ENCODE measurements at regions not wholly inside any gene's neighbourhood (a gene's known extent, or its start where the extent isn't known, plus 50 kb on each side); places are given as distances from the start of the nearest gene placed in this dataset.
"Not testable (repeated sequence)": the region's sequence is repeated elsewhere in the genome, so short reads cannot be mapped to it uniquely, and the experiment has no call there.

GRCh38 chr7:68058014-68058413, 1061.4 kb downstream of the TYW1 start:
- Histone ChIP-seq H3K27me3 (ENCODE audit: control insufficient read depth in 2 of 2, insufficient read depth in 1 of 2, low read length in 1 of 2) (no peaks in the 10 kb centered on the region), H3K9me3 (ENCODE audit: control insufficient read depth in 2 of 2, insufficient read depth in 1 of 2, low read length in 1 of 2) (no peaks in the 10 kb centered on the region), H3K27ac (ENCODE audit: low read depth in 1 of 2, low read length in 1 of 2) (peak overlapping the region in 1 of 2 donors; percentile 18), H3K36me3 (ENCODE audit: control insufficient read depth in 2 of 2, insufficient read depth in 2 of 2, low read length in 1 of 2) (no peaks in the 10 kb centered on the region), H3K4me3 (ENCODE audit: low read length in 2 of 2) (no peak overlapping the region), H3K4me1 (ENCODE audit: control insufficient read depth in 2 of 2, insufficient read depth in 2 of 2, low read length in 2 of 2) (no peaks in the 10 kb centered on the region)
- WGBS, result 38% methylated on average over 2 of the region's 2 CpGs
- no peak for DNase-seq (ENCODE audit: low read depth in 6 of 9, low spot score in 9 of 9)

- no peak overlapping the region for H3K27ac ChIP-seq (ENCODE audit: low read depth in 1 of 2, low read length in 1 of 2)
- DNase-seq (ENCODE audit: low read depth in 6 of 9, low spot score in 9 of 9), result no peak
- H3K27me3 ChIP-seq (ENCODE audit: control insufficient read depth in 2 of 2, insufficient read depth in 1 of 2, low read length in 1 of 2), result no peaks in the 10 kb centered on the region
- H3K4me1 ChIP-seq (ENCODE audit: control insufficient read depth in 2 of 2, insufficient read depth in 2 of 2, low read length in 2 of 2), result no peaks in the 10 kb centered on the region
- no peaks in the 10 kb centered on the region for H3K36me3 ChIP-seq (ENCODE audit: control insufficient read depth in 2 of 2, insufficient read depth in 2 of 2, low read length in 1 of 2)
- 87% methylated on average over 6 of the region's 6 CpGs for WGBS
- H3K4me3 ChIP-seq (ENCODE audit: low read length in 2 of 2), result no peak overlapping the region
- H3K9me3 ChIP-seq (ENCODE audit: control insufficient read depth in 2 of 2, insufficient read depth in 1 of 2, low read length in 1 of 2), result no peaks in the 10 kb centered on the region
Measured at GRCh38 chr7:68063171-68063570, 1066.5 kb downstream of the TYW1 start.

- no peaks in the 10 kb centered on the region for H3K36me3 ChIP-seq (ENCODE audit: control insufficient read depth in 2 of 2, insufficient read depth in 2 of 2, low read length in 1 of 2)
- no peaks in the 10 kb centered on the region for H3K4me1 ChIP-seq (ENCODE audit: control insufficient read depth in 2 of 2, insufficient read depth in 2 of 2, low read length in 2 of 2)
- no peak overlapping the region for H3K27ac ChIP-seq (ENCODE audit: low read depth in 1 of 2, low read length in 1 of 2)
- WGBS, result 96% methylated on average over 4 of the region's 4 CpGs
- peak in 1 of 9 donors; percentile 3 for DNase-seq (ENCODE audit: low read depth in 6 of 9, low spot score in 9 of 9)
- no peaks in the 10 kb centered on the region for H3K27me3 ChIP-seq (ENCODE audit: control insufficient read depth in 2 of 2, insufficient read depth in 1 of 2, low read length in 1 of 2)
- no peaks in the 10 kb centered on the region for H3K9me3 ChIP-seq (ENCODE audit: control insufficient read depth in 2 of 2, insufficient read depth in 1 of 2, low read length in 1 of 2)
- no peak overlapping the region for H3K4me3 ChIP-seq (ENCODE audit: low read length in 2 of 2)
Measured at GRCh38 chr7:68065581-68065980, 1068.9 kb downstream of the TYW1 start.

GRCh38 chr7:68067845-68068244, 1071.2 kb downstream of the TYW1 start:
- Histone ChIP-seq H3K4me3 (ENCODE audit: low read length in 2 of 2) (no peak overlapping the region), H3K4me1 (ENCODE audit: control insufficient read depth in 2 of 2, insufficient read depth in 2 of 2, low read length in 2 of 2) (no peaks in the 10 kb centered on the region), H3K27ac (ENCODE audit: low read depth in 1 of 2, low read length in 1 of 2) (no peak overlapping the region), H3K9me3 (ENCODE audit: control insufficient read depth in 2 of 2, insufficient read depth in 1 of 2, low read length in 1 of 2) (no peaks in the 10 kb centered on the region), H3K36me3 (ENCODE audit: control insufficient read depth in 2 of 2, insufficient read depth in 2 of 2, low read length in 1 of 2) (no peaks in the 10 kb centered on the region), H3K27me3 (ENCODE audit: control insufficient read depth in 2 of 2, insufficient read depth in 1 of 2, low read length in 1 of 2) (no peaks in the 10 kb centered on the region)
- no peak for DNase-seq (ENCODE audit: low read depth in 6 of 9, low spot score in 9 of 9)
- WGBS, result 83% methylated on average over 4 of the region's 4 CpGs

GRCh38 chr7:68070992-68071391, 1074.4 kb downstream of the TYW1 start:
- Histone ChIP-seq H3K27me3 (ENCODE audit: control insufficient read depth in 2 of 2, insufficient read depth in 1 of 2, low read length in 1 of 2) (no peaks in the 10 kb centered on the region), H3K9me3 (ENCODE audit: control insufficient read depth in 2 of 2, insufficient read depth in 1 of 2, low read length in 1 of 2) (no peaks in the 10 kb centered on the region), H3K27ac (ENCODE audit: low read depth in 1 of 2, low read length in 1 of 2) (no peak overlapping the region), H3K4me1 (ENCODE audit: control insufficient read depth in 2 of 2, insufficient read depth in 2 of 2, low read length in 2 of 2) (no peaks in the 10 kb centered on the region), H3K4me3 (ENCODE audit: low read length in 2 of 2) (no peak overlapping the region), H3K36me3 (ENCODE audit: control insufficient read depth in 2 of 2, insufficient read depth in 2 of 2, low read length in 1 of 2) (no peaks in the 10 kb centered on the region)
- WGBS, result 71% methylated on average over 5 of the region's 5 CpGs
- DNase-seq (ENCODE audit: low read depth in 6 of 9, low spot score in 9 of 9), result no peak

GRCh38 chr7:68073701-68074100, 1077.1 kb downstream of the TYW1 start:
- no peak for DNase-seq (ENCODE audit: low read depth in 6 of 9, low spot score in 9 of 9)
- WGBS, result 86% methylated on average over 5 of the region's 5 CpGs

GRCh38 chr7:68074242-68074641, 1077.6 kb downstream of the TYW1 start:
- no peak for DNase-seq (ENCODE audit: low read depth in 6 of 9, low spot score in 9 of 9)
- Histone ChIP-seq H3K4me3 (ENCODE audit: low read length in 2 of 2) (no peak overlapping the region), H3K27ac (ENCODE audit: low read depth in 1 of 2, low read length in 1 of 2) (no peak overlapping the region), H3K4me1 (ENCODE audit: control insufficient read depth in 2 of 2, insufficient read depth in 2 of 2, low read length in 2 of 2) (no peaks in the 10 kb centered on the region), H3K27me3 (ENCODE audit: control insufficient read depth in 2 of 2, insufficient read depth in 1 of 2, low read length in 1 of 2) (no peaks in the 10 kb centered on the region), H3K9me3 (ENCODE audit: control insufficient read depth in 2 of 2, insufficient read depth in 1 of 2, low read length in 1 of 2) (no peaks in the 10 kb centered on the region), H3K36me3 (ENCODE audit: control insufficient read depth in 2 of 2, insufficient read depth in 2 of 2, low read length in 1 of 2) (no peaks in the 10 kb centered on the region)
- 96% methylated on average over 3 of the region's 3 CpGs for WGBS

More at GRCh38 chr7:68073701-68074100, 1077.1 kb downstream of the TYW1 start:
- Histone ChIP-seq H3K27ac (ENCODE audit: low read depth in 1 of 2, low read length in 1 of 2) (no peak overlapping the region), H3K36me3 (ENCODE audit: control insufficient read depth in 2 of 2, insufficient read depth in 2 of 2, low read length in 1 of 2) (no peaks in the 10 kb centered on the region), H3K4me1 (ENCODE audit: control insufficient read depth in 2 of 2, insufficient read depth in 2 of 2, low read length in 2 of 2) (no peaks in the 10 kb centered on the region), H3K4me3 (ENCODE audit: low read length in 2 of 2) (no peak overlapping the region), H3K9me3 (ENCODE audit: control insufficient read depth in 2 of 2, insufficient read depth in 1 of 2, low read length in 1 of 2) (no peaks in the 10 kb centered on the region), H3K27me3 (ENCODE audit: control insufficient read depth in 2 of 2, insufficient read depth in 1 of 2, low read length in 1 of 2) (no peaks in the 10 kb centered on the region)

- 93% methylated on average over 5 of the region's 5 CpGs for WGBS
- Histone ChIP-seq H3K4me1 (ENCODE audit: control insufficient read depth in 2 of 2, insufficient read depth in 2 of 2, low read length in 2 of 2) (no peaks in the 10 kb centered on the region), H3K27ac (ENCODE audit: low read depth in 1 of 2, low read length in 1 of 2) (no peak overlapping the region), H3K36me3 (ENCODE audit: control insufficient read depth in 2 of 2, insufficient read depth in 2 of 2, low read length in 1 of 2) (no peaks in the 10 kb centered on the region), H3K4me3 (ENCODE audit: low read length in 2 of 2) (no peak overlapping the region), H3K9me3 (ENCODE audit: control insufficient read depth in 2 of 2, insufficient read depth in 1 of 2, low read length in 1 of 2) (peaks cover 1 to 12% of the 10 kb centered on the region in 2 donors), H3K27me3 (ENCODE audit: control insufficient read depth in 2 of 2, insufficient read depth in 1 of 2, low read length in 1 of 2) (no peaks in the 10 kb centered on the region)
- no peak for DNase-seq (ENCODE audit: low read depth in 6 of 9, low spot score in 9 of 9)
Measured at GRCh38 chr7:68078157-68078710, 1081.6 kb downstream of the TYW1 start.

GRCh38 chr7:68082066-68082960, 1085.7 kb downstream of the TYW1 start:
- not testable (repeated sequence) for DNase-seq (ENCODE audit: low read depth in 6 of 9, low spot score in 9 of 9); H3K4me1 ChIP-seq (ENCODE audit: control insufficient read depth in 2 of 2, insufficient read depth in 2 of 2, low read length in 2 of 2); H3K27me3 ChIP-seq (ENCODE audit: control insufficient read depth in 2 of 2, insufficient read depth in 1 of 2, low read length in 1 of 2); H3K36me3 ChIP-seq (ENCODE audit: control insufficient read depth in 2 of 2, insufficient read depth in 2 of 2, low read length in 1 of 2); H3K4me3 ChIP-seq (ENCODE audit: low read length in 2 of 2); H3K27ac ChIP-seq (ENCODE audit: low read depth in 1 of 2, low read length in 1 of 2)
- WGBS, result 93% methylated on average over 54 of the region's 54 CpGs
- H3K9me3 ChIP-seq (ENCODE audit: control insufficient read depth in 2 of 2, insufficient read depth in 1 of 2, low read length in 1 of 2), result peaks cover 1 to 19% of the 10 kb centered on the region in 2 donors

Measured in thymus (tissue), 11 donors.